Bronchial epithelial cell (primary cell): ENCODE measurements at regions not wholly inside any gene's neighbourhood (a gene's known extent, or its start where the extent isn't known, plus 50 kb on each side); places are given as distances from the start of the nearest gene placed in this dataset.
"Not testable (repeated sequence)": the region's sequence is repeated elsewhere in the genome, so short reads cannot be mapped to it uniquely, and the experiment has no call there.

ENCODE experiments used
- DNase-seq: peaks from one replicate; pipeline ENCODE4 v3.0.0-alpha.2; 2010; ENCODE audit warnings: low read depth
- FAIRE-seq: peaks from 2 replicates; lab custom pipeline; 2011; peaks lifted over from hg19 to GRCh38; lab: Jason Lieb, UNC
- H3K27me3 ChIP-seq: 2 replicates; pipeline ENCODE4 v1.5.1; 2011; ENCODE audit warnings: low read length; ENCODE audit not compliant: control insufficient read depth, insufficient read depth
- H3K36me3 ChIP-seq: 2 replicates; pipeline ENCODE4 v1.5.1; 2011; ENCODE audit warnings: low read length; ENCODE audit not compliant: control insufficient read depth, insufficient read depth
- H3K4me3 ChIP-seq: 2 replicates; pipeline ENCODE4 v1.5.1; 2011; ENCODE audit warnings: mild to moderate bottlenecking, low read depth, low read length, control low read depth
- TF ChIP-seq, protein P1 (sequence below): IDR thresholded peaks from 2 replicates; pipeline ENCODE4 v1.5.1; 2011; ENCODE audit warnings: mild to moderate bottlenecking, moderate library complexity, low read length, control low read depth, inconsistent platforms; ENCODE audit not compliant: insufficient read depth, severe bottlenecking

DNA sequence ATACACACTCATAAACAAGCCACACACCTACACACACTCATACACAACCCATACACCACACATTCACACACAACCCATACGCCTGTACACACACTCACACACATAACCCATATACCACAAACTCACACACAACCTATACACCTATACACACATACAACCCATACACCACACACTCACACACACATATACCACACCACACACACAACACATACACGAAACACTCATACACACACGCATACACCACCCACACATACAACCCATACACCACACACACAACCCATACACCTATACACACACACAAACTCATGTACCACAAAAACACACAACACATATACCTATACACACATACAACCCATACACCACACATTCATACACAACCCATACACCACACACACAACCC, 164.3 kb downstream of the TMEM121 start:
- TF ChIP-seq, protein P1, sequence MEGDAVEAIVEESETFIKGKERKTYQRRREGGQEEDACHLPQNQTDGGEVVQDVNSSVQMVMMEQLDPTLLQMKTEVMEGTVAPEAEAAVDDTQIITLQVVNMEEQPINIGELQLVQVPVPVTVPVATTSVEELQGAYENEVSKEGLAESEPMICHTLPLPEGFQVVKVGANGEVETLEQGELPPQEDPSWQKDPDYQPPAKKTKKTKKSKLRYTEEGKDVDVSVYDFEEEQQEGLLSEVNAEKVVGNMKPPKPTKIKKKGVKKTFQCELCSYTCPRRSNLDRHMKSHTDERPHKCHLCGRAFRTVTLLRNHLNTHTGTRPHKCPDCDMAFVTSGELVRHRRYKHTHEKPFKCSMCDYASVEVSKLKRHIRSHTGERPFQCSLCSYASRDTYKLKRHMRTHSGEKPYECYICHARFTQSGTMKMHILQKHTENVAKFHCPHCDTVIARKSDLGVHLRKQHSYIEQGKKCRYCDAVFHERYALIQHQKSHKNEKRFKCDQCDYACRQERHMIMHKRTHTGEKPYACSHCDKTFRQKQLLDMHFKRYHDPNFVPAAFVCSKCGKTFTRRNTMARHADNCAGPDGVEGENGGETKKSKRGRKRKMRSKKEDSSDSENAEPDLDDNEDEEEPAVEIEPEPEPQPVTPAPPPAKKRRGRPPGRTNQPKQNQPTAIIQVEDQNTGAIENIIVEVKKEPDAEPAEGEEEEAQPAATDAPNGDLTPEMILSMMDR, result no peak
- FAIRE-seq (no peak), DNase-seq (no peak)
- Histone ChIP-seq H3K36me3 (no peaks in the 10 kb centered on the region), H3K4me3 (no peak overlapping the region), H3K27me3 (no peaks in the 10 kb centered on the region)

DNA sequence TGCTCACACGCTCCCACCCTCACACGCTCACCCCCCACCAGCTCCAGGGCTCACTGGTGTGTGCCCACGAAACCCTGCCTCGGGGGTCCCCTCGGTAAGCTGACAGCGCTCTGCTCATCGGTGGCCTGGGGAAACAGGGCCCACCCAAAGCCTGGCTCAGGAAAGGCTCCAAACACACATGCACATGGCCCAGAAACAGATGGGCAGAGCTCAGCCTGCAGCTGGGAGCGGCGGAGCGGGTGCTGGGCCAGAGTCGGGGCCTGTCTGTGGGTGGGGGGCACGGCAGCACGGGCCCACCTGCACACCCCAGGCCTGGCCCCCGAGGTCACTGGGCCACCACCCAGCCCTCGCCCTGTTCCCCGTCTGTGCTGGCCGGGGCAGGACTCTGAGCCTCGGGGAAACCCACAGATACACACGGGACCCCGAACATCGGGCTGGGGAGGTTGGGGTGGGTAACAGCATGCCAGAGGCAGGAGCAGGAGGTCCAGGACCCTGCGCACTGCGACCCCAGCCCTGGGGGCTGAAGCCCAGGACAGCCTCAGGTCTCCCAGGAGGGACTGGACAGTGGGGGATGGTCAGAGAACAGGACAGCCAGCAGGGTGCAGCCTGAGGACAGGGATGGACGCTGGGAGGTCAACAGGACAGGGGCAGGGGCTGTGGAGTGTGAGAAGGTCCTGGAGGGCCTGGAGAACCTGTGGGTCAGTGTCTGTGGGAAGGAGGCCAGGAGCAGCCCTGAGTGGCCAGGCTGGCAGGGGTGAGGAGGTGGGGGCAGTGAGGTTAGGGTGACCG, 165.1 kb downstream of the TMEM121 start:
- DNase-seq, FAIRE-seq, H3K4me3 ChIP-seq, H3K27me3 ChIP-seq, H3K36me3 ChIP-seq: not testable (repeated sequence)

GRCh38 chr14:105692110-105692685, 165.8 kb downstream of the TMEM121 start:
- H3K4me3 ChIP-seq, FAIRE-seq, H3K27me3 ChIP-seq, DNase-seq, H3K36me3 ChIP-seq: not testable (repeated sequence)

GRCh38 chr14:105694961-105695360, 168.6 kb downstream of the TMEM121 start:
- Histone ChIP-seq H3K4me3 (no peak overlapping the region), H3K27me3 (no peaks in the 10 kb centered on the region), H3K36me3 (no peaks in the 10 kb centered on the region)
- DNase-seq (no peak), FAIRE-seq (no peak)
- TF ChIP-seq, protein P1, result no peak

- FAIRE-seq, H3K27me3 ChIP-seq, DNase-seq, H3K4me3 ChIP-seq, H3K36me3 ChIP-seq: not testable (repeated sequence)
These were observed 170.0 kb downstream of the TMEM121 start for GRCh38 chr14:105696388-105696787.

GRCh38 chr14:105697414-105697813, 171.0 kb downstream of the TMEM121 start:
- DNase-seq, H3K4me3 ChIP-seq, H3K27me3 ChIP-seq, H3K36me3 ChIP-seq, FAIRE-seq: not testable (repeated sequence)

DNA sequence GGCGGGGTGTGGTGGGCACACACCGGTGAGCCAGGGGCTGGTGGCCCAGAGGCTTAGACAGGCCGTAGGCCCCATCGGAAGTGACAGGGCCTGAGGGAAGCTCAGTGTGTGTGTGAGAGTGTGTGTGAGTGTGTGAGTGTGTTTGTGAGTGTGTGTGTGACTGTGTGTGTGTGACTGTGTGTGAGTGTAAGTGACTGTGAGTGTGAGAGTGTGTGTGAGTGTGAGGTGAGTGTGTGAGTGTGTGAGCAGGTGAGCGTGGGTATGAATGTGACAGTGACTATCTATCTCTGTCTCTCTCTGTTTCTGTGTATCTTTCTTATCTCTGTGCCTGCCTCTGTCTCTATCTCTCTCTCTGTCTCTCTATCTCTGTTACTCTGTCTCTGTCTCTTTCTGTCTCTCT, 171.6 kb downstream of the TMEM121 start:
- not testable (repeated sequence) for H3K27me3 ChIP-seq, FAIRE-seq, H3K36me3 ChIP-seq, H3K4me3 ChIP-seq, DNase-seq

DNA sequence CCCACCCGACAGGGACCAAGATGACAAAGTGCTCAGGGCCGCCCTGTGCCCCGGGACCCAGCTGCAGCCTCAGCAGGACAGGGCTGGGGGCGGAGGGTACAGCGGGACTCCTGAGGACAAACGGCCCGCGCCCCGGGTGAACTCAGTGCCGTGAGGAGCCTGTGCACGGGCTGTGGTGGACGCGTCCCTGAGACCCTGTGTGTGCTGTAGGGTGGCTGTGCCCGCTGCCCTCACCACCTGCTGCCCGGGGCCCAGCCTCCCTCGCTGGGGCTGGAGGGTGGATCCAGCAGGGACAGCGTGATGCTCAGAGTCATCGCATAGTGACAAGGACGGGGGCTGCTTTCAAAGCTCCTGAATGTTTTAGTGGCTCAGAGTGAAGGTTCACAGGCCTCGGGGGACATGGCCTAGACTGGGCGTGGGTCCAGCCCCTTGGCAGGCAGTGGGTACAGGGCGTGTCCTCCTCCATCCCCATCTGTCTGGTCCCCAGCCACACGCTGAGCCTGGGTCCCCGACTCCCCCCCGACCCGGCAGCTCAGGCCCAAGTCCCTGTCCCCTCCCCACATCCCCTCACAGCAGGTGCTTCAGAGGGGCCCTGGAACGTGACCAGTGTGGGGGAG, 172.7 kb downstream of the TMEM121 start:
- not testable (repeated sequence) for H3K36me3 ChIP-seq, DNase-seq, FAIRE-seq, H3K4me3 ChIP-seq, H3K27me3 ChIP-seq

GRCh38 chr14:105699706-105700105, 173.3 kb downstream of the TMEM121 start:
- not testable (repeated sequence) for FAIRE-seq

GRCh38 chr14:105700146-105700545, 173.8 kb downstream of the TMEM121 start:
- H3K4me3 ChIP-seq, DNase-seq, H3K27me3 ChIP-seq, FAIRE-seq, H3K36me3 ChIP-seq: not testable (repeated sequence)

More at GRCh38 chr14:105699706-105700105, 173.3 kb downstream of the TMEM121 start:
- not testable (repeated sequence) for DNase-seq, H3K4me3 ChIP-seq, H3K27me3 ChIP-seq, H3K36me3 ChIP-seq
